NCI-H524 (cell line): ENCODE measurements at regions not wholly inside any gene's neighbourhood (a gene's known extent, or its start where the extent isn't known, plus 50 kb on each side); places are given as distances from the start of the nearest gene placed in this dataset.
A peak's percentile ranks its signal among the peaks of the same experiment; 100 is the strongest.
"Not testable (repeated sequence)": the region's sequence is repeated elsewhere in the genome, so short reads cannot be mapped to it uniquely, and the experiment has no call there.

Source experiments
- DNase-seq, 2 experiments: peaks; one replicate each; lab custom pipeline; 2025; lab: John Stamatoyannopoulos, UW

DNA sequence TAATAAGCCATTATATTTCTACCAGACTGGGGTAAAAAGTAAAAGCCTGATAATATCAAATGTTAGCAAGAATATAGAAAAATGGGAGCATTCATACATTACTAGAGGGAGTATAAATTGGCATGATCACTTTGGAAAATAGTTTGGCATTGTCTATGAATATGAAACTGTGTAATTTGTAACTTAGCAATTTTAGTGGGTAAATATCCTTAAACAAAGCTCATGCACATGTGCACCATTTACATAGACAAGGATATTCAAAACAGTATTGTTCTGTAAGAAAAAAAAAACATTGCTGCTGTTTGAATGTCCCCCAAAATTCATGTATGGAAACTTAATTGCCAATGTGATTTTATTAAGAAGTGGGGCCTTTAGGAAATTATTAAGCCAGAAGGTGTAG lies 166.4 kb upstream of the SLC27A6 start:
- no peak for DNase-seq

DNA sequence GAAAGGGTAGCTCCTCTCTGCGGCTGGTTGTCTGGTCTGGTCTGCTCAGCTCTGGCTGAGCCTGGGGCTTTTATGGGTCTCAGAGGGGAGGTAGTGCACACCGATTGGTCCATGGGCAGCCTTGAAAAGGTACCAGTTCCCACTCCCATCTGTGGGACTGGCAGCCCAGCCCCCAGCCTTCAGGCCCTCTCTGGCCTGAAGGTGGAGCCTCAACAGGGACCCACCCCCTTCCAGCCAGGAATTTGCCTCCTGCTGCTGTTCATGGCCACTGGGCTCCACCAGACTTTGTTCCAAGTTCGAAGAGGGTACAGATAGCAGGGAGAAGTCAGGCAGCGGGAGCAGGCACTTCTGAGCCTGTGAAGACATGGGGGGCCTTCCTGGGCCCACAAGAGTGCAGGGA lies 165.3 kb upstream of the SLC27A6 start:
- no peak for DNase-seq

DNA sequence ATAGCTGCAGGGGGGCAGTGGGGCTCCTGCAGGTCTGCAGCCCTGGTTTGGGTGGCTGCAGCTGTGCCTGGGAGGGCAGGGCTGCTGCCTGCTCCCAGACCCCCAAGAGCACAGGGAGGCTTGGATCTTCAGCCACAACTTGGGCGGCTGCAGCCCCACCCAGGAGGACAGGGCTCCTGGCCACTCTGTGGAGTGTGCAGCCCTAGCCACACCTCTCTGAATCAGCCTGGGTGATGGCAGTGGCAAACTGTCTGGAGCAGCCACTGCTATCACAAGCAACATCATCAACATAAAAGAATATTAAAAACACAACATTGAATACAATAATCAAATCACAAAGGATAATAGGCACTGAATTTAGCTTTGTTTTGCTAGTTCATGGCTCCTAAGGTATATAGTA lies 164.9 kb upstream of the SLC27A6 start:
- DNase-seq = no peak

DNA sequence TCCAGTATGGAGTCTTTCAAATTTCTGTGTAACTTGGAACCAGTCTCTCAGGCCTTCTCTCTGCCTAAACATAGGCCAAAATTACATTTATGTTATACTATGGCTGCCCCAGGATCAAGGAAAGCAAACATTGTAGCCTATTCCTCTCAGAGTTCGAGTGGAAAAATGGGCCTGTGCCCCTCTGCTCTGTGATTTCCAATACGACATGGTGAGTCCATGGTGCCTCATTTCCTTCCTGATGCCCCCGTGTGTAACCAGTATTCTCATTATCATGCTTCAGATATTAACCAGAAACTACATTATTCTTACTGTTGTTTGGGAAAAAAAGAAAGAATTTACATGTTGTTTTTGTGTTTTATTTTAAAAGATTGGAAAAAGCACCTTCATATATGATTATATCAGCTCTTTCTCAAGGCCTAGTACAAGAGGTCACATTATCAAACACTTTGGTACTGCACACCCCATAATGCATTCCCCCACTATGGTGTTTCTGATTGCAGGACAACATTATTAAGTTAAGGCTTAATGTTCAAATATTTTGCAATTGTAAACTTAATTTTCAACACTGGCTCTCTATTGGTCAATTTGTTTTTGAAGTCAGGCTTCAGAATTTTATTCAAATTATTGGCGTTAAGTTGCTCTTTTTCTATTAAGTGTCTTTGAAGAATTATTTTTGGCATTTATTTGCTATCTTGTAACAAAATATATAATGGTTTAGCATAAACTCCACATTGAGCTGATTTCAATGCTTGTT lies 151.8 kb upstream of the SLC27A6 start:
- DNase-seq = no peak

DNA sequence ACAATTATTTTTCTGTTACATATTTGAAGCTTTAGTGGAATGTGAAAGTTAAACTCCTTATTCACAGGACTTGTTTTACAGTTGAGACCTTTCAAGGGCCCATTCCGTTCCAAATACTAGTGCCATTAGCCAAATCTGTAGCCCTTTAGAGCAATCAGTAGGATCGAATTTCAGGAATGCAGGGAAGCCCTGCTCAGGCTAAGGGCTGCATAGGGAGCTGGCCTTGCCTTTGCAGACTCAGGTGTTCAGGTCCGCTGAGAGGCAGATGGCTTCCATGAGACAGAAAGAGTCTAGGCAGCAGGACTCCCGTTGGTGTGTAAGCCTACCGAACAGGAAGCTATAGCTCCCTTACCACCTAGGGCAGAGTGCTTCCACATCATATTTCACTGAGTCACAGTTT lies 150.1 kb upstream of the SLC27A6 start:
- peak in 1 of 2 experiments; percentile 27 for DNase-seq

DNA sequence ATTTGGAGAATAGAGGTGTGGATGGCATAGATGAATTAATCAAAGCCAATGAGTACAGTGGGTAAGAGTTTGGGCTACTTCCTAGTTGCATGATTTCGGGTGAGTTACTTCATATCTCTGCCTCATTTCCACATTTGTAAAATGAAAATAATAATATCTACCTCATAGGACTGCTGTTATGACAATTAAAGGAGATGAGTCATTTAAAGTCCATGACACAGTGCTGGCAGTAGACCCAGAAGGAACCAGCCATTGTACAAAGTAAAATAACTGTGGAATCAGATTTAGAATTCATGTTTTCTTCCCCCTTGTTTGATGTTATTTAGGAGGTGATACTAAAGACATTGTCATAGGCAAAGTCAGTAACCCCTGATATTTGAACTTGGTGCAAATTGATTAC lies 139.5 kb upstream of the SLC27A6 start:
- DNase-seq = no peak

DNA sequence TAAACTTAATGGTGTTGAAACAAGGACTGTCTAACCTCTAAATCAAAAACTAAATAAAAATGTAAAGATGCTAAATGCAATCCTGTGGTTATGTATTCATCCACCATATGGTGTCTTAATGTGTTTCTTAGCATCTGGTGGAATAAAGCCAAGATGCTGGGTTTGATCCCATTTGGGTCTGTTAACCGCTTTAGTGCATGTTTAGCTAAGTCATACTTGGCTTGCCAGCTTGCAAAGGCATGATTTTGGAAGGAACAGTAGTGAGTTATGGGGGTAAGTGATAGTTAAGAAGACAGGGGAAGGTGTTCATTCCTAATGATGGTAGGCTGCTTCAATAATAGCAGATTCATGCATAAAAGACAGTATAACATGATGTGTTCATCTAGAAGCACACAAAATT lies 139.0 kb upstream of the SLC27A6 start:
- peak; percentile 32 to 73 for DNase-seq

DNA sequence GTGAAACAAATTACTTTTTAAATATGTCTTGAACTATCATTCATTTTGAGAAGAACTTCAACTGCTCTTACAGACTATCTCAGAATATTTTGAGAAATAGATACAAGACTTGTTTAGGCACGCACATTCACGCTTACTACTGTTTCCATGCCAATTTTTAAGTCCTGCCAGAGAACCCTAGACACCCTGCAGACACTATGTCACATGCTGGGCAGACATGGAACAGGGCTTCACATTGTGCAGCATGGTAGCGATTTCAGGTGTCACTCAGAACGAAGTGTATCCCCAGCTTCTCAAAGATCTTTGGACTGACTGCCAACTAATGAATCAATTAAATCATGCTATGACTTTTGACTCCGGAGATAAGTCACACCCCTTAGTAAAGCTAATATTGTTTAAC lies 128.7 kb upstream of the SLC27A6 start:
- DNase-seq = no peak

DNA sequence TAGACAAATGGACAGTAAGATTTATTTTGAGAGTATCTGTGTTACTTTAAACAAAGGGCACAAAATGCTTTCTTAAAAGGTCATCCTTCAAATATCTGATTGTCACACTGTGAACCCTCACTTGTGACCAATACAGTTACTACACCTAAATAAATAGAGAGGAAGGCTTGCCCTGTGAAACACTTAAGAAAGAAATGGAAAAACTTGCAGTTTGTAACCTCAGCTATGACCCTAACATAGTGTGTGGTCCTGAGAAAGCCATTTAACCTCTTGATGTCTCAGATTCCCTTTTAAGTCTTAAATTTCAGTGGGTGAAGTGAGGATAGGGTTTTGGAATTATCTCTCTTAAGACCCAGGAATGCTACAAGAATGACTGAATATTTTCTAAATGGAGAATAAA lies 126.7 kb upstream of the SLC27A6 start:
- DNase-seq = no peak

DNA sequence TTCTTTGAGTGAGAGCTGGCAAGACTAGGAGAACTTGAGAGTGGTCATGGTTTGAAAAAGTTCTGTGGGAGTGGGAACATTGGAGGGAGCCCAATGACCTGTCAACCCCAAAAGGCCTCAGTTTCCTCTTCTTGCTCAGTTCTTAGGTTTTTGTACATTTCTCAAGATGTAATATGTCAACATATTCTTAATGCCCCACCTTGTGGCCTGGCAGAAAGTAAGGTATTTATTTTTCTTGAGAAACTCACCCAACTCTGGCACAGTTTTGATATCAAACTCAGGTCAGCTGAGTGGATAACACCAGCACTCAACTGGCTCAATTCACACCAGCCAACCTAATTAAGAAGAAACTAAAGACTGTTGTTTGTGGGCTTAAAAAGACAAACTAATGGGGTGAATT lies 123.0 kb upstream of the SLC27A6 start:
- no peak for DNase-seq

DNA sequence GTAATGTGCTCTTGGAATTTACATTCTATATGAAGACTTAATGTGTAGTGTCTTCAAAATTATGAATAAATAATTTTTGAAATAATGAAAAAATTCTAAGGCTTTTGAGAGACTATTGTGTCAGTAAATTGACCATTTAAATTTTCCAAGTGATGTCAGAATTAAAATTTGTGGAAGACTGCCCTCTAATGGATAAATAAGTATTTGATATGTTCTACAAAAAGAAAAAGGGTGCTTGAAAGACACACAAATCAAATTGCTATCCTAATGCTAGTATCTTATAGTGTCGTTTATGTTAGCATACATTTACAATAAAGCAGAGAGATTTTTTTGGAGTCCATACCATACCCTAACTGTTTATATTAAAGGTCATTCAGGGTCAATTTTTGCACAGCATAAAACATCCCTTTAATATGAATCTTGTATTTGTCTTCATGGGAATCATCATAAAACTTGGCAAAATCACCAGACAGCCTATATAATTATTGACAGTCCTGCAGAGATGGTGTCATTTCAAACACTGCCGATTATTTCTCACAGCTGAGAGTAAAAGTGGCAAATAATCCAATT lies 120.8 kb upstream of the SLC27A6 start:
- DNase-seq = peak in 1 of 2 experiments; percentile 36

DNA sequence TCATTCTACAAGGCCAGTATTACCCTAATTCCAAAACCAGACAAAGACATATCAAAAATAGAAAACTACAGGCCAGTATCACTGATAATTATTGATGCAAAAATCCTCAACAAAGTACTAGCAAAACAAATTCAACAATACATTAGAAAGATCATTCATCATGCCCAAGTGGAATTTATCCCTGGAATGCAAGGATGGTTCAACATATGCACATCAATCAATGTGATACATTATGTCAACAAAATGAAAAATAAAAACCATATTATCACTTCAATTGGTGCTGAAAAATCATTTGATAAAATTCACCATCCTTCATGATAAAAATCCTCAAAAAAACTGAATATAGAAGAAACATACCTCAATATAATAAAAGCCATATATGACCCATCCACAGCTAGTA lies 115.2 kb upstream of the SLC27A6 start:
- no peak for DNase-seq

DNA sequence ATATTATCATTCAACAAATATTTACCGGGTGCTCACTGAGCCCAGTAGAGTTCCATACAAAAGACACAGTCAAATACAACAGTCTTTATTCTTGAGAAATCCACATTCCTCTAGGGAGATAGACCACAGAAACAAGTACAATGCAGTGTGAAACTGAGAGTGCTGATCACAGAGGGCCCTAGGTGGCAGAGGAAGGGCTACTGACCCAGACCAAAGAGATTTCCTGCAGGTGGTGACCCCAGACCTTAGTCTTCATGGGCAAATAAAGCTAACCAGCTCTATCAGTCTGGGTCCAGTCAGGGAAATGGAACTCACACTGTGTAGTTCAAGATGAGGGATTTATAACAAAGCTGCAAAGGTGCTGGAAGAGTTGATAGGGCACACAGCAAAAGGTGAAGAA lies 110.4 kb upstream of the SLC27A6 start:
- DNase-seq = no peak

DNA sequence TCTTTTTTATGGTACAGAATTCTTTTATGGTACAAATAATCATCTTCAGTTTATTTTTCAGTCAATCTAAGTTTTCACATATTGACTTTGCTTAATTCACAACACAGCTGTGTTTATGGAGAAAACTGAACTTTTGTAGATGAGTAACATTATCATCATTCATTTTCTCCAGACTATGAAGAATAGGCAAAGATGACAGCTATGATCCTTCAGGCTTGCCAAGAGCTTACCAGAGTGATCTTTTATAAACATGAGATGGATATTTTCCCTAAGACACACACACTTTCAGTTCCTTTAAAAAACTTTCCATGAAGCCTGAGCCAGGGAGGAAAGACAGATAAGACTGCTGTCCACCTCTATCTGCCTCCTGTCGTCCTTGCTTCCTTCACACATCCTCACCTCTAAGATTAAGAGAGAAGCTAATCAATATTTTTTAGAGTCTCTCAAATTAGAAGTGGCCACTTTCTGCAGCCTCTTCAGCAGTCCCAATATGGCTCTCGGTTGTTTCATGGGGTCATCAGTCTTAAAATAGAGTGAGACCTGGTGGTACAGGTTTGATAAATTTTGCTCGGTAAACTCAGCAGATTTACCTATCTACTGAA lies 108.1 kb upstream of the SLC27A6 start:
- DNase-seq = no peak

DNA sequence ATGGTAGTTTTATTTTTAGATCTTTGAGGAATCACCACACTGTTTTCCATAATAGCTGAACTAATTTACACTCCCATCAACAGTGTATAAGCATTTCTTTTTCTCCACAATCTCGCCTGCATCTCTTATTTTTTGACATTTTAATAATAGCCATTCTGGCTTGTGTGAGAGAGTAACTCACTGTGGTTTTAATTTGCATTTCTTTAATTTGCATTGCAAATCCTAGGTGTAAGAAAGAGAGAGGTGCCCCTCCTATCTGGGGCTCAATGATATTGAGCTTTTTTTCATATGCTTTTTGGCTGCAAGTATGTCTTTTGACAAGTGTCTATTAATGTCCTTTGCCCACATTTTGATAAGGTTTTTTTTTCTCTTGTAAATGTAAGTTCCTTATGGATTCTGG lies 106.3 kb upstream of the SLC27A6 start:
- DNase-seq = no peak

DNA sequence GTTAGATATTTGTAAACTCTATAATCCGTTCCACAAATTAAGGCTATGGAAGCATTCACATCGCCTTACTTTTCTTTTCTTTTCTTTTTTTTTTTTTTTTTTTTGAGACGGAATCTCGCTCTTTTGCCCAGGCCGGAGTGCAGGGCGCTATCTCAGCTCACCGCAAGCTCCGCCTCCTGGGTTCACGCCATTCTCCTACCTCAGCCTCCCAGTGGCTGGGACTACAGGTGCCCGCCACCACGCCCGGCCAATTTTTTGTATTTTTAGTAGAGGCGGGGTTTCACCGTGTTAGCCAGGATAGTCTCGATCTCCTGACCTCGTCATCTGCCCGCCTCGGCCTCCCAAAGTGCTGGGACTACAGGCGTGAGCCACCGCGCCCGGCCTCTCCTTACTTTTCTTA lies 104.1 kb upstream of the SLC27A6 start:
- not testable (repeated sequence) for DNase-seq

DNA sequence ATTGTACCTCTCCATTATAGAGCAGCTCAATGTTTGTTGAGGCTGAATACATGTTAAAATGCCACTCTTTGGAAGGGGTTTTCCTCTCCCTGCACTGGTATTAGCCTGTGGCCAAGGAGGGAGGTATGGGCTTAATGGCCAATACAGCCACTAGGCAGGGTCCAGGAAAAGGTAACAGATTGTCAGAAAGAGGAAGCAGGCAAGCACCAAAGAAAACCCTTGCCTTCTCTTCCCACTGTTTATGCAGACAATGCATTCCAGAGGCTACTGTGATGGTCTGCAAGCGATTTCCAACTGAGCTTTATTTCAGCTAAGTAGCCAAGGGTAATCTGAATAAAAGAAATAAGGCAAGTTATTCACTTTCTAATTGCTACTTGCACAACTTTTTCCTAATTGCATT lies 95.3 kb upstream of the SLC27A6 start:
- DNase-seq = no peak

DNA sequence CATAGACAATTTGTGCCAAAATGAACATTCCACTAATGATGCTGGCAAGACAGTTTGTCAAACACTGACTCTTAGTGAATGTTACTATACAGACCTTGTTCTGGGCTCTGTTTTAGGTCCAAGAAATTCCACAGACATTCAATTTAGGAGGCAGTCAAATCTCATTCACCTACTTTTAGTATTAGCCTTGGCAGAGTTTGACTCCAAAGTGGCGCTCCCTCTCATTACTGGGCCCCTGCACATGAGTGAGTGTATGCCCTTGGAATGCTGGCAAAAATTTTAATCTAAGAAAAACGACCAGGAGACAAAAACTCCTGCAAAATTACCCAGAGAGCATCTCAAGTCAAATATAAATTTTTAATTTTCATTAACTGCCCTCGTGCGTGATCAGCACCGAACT lies 94.9 kb upstream of the SLC27A6 start:
- no peak for DNase-seq

DNA sequence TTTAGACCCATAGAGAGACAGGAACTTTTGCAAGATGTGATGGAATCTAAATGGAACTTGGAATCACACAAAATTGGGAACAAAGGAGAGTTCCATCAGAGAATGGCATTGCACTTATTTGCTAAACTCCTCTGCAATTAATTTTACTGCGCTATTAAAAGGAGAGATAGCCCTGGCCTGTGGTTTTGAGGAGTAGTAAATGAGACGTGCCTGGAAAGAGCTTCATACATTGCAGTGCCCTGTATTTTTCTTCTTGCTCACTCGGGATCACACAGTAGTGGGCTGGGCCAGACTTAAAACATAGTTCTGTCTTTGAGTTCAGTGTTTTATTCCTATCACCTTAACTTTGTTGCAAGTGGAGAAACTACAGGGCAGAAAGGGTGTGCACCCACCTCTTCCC lies 94.4 kb upstream of the SLC27A6 start:
- no peak for DNase-seq

DNA sequence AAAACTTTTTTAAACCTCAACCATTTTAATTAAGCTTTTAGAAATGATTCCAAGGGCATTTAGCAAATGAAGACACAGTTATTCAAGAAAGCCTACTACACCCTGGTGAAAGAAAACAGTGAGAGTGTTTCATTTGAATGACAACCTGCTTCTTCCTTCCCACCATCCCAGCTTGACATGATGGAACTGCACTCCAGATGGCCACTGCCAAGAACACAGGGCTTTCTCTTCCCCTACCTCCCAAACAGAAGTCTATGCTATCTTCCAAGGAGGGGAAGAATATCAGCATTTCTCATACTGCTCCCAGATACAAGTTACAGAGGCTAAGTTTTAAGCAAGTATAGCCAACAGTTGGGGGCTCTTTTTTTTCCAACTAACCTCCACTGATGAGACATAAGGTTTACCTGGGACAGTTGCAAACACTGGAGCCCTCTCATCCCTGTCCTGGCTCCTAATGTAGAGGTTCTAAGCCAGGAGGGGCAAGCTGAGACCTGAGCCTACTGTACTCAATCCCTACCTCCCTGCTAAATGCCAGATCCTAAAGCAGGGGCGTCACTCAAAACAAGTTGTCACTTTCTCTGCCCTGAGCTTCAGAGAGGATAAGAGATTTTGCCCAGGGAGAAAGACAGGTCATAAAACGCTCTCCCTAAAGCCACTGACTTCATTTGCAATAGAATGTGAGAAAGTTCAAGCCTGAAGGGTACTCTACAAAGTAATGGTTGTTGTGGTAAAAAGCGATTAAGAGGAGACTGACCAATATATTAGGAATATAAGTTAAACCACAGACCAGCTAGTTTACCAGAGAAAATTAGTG lies 88.5 kb upstream of the SLC27A6 start:
- no peak for DNase-seq

DNA sequence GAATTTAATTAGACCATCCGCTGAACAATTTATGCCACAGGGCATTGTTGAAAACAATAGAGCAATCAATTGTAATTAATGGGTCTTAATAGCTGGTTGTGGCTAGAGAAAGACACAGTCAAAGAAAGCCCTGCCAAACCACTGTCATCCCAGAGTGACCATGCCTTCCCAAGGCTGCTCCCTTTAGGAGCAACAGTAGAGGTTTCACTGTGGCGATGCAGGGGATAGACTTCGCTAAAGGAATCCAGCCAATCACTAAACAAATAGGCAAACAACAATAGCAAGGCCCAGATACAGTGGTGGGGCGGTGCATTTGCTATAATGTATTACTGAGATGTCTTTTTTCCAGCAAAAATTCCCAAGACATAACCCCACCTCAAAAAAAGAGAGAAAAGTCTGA lies 87.8 kb upstream of the SLC27A6 start:
- no peak for DNase-seq

DNA sequence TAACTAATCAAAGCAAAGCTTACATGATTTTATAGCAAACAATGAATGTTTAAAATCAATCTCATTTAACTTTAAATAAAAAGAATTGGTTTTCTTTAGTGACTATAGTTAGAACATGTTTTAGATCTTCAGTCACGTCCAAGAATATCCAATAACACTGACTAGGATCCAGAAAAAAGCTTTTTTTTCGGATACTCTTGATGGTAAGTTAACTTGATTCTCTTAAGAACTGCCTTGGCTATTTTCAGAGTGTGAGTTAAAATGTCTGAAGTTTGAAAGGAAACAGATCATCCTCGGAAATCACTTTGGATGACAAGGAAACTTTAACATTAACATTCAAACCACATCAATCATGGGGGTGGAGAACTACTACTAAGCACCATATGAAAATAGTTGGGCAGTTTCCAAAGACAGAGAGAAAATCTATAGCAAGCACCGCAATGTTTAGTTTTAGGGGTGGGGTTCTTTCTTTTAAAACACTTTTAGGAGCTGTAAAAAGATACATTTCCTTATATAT lies 83.7 kb upstream of the SLC27A6 start:
- no peak for DNase-seq
